Aorta (tissue), 5 donors: ENCODE measurements at regions not wholly inside any gene's neighbourhood (a gene's known extent, or its start where the extent isn't known, plus 50 kb on each side); places are given as distances from the start of the nearest gene placed in this dataset.
A peak's percentile ranks its signal among the peaks of the same experiment; 100 is the strongest.
"Not testable (repeated sequence)": the region's sequence is repeated elsewhere in the genome, so short reads cannot be mapped to it uniquely, and the experiment has no call there.

Experiments used
- ATAC-seq: fragments of 200-7000 bp; cut with Tn5 transposase; one replicate; pipeline ENCODE4 v1.9.1; 2022; ENCODE audit warnings: moderate library complexity; ENCODE audit not compliant: low FRiP score
- DNase-seq, 2 donors: peaks; one replicate each; pipeline ENCODE4 v3.0.0-alpha.2; 2020
- H3K27ac ChIP-seq, 2 donors: one replicate each; pipeline ENCODE4 v1.5.1; 2013; ENCODE audit warnings: low read length in 2 of 2, mild to moderate bottlenecking in 2 of 2, moderate library complexity in 2 of 2, control low read depth in 1 of 2, inconsistent platforms in 1 of 2, low read depth in 1 of 2
- H3K27me3 ChIP-seq, 2 donors: one replicate each; pipeline ENCODE4 v1.6.1; 2013; ENCODE audit warnings: control low read depth in 1 of 2, low read length in 1 of 2, mild to moderate bottlenecking in 1 of 2, moderate library complexity in 1 of 2; ENCODE audit not compliant: insufficient read depth in 2 of 2, control insufficient read depth in 1 of 2
- H3K36me3 ChIP-seq, 2 donors: one replicate each; pipeline ENCODE4 v1.6.1; 2013; ENCODE audit warnings: control low read depth in 1 of 2, low read length in 1 of 2, mild to moderate bottlenecking in 1 of 2; ENCODE audit not compliant: insufficient read depth in 2 of 2, control insufficient read depth in 1 of 2
- H3K4me1 ChIP-seq, 2 donors: one replicate each; pipeline ENCODE4 v1.6.1; 2013; ENCODE audit warnings: low read length in 2 of 2, control low read depth in 1 of 2, mild to moderate bottlenecking in 1 of 2, moderate library complexity in 1 of 2; ENCODE audit not compliant: insufficient read depth in 2 of 2, control insufficient read depth in 1 of 2
- H3K4me3 ChIP-seq, 2 donors: one replicate each; pipeline ENCODE4 v1.5.1; 2013; ENCODE audit warnings: low read length in 2 of 2, control low read depth in 1 of 2, mild to moderate bottlenecking in 1 of 2
- H3K9me3 ChIP-seq: one replicate; pipeline ENCODE4 v1.6.1; 2013; ENCODE audit warnings: mild to moderate bottlenecking, low read length; ENCODE audit not compliant: control insufficient read depth
- WGBS, 2 donors: extraction: QIAGEN DNeasy Blood & Tissue Kit; methylation state at CpG; one replicate each; pipeline ENCODE4 v1.1.7; 2013; 5-methylcytosine and 5-hydroxymethylcytosine counted together
- intact Hi-C, 2 donors: fragments of 100-400 bp; cut with DNase I; formaldehyde crosslinking; loops; one replicate each; pipeline versions ENCODE4 v1.14.2 to v1.15.0; 2022
- donor health status: healthy with polysubstance abuse.
- donor health status: Bipolar disorder and iron deficiency.
- donor health status: DM: no; HTN: no; CAD: no.
- donor health status: DM: no; HTN: no; CAD: no.
- donor health status: DM: yes; HTN: yes; CAD: no.

- no peak for ATAC-seq
- H3K9me3 ChIP-seq: peaks cover 2% of the 10 kb centered on the region
- DNase-seq: no peak
- WGBS, 2 donors: 69 to 82% methylated on average over 4 of the region's 4 CpGs
- intact Hi-C loops: no loop called here
- H3K27ac ChIP-seq: no peak overlapping the region
- no peaks in the 10 kb centered on the region for H3K27me3 ChIP-seq
- no peak overlapping the region for H3K4me3 ChIP-seq
- H3K36me3 ChIP-seq: peaks cover 0 to under 1% of the 10 kb centered on the region in 2 donors
- no peaks in the 10 kb centered on the region for H3K4me1 ChIP-seq
Measured at GRCh38 chr7:67346876-67347275, 350.2 kb downstream of the TYW1 start.

- DNase-seq (no peak), ATAC-seq (no peak)
- 88 to 89% methylated on average over 7 of the region's 7 CpGs for WGBS, 2 donors
- Histone ChIP-seq H3K9me3 (peaks cover 2% of the 10 kb centered on the region), H3K27ac (no peak overlapping the region), H3K36me3 (no peaks in the 10 kb centered on the region), H3K4me1 (no peaks in the 10 kb centered on the region), H3K4me3 (no peak overlapping the region), H3K27me3 (no peaks in the 10 kb centered on the region)
- intact Hi-C loops: no loop called here
Measured at GRCh38 chr7:67348171-67348570, 351.5 kb downstream of the TYW1 start.

- ATAC-seq, DNase-seq, H3K27me3 ChIP-seq, H3K9me3 ChIP-seq, H3K36me3 ChIP-seq, H3K27ac ChIP-seq, H3K4me3 ChIP-seq, intact Hi-C loops, H3K4me1 ChIP-seq: not testable (repeated sequence)
- WGBS, 2 donors: 95% methylated on average over 3 of the region's 3 CpGs
Measured at GRCh38 chr7:67357653-67358052, 361.0 kb downstream of the TYW1 start.

GRCh38 chr7:67358316-67358715, 361.7 kb downstream of the TYW1 start:
- ATAC-seq, H3K27ac ChIP-seq, H3K36me3 ChIP-seq, H3K4me3 ChIP-seq, H3K4me1 ChIP-seq, intact Hi-C loops, H3K9me3 ChIP-seq, DNase-seq, H3K27me3 ChIP-seq: not testable (repeated sequence)
- WGBS, 2 donors: 81 to 92% methylated on average over 8 of the region's 8 CpGs

GRCh38 chr7:67358738-67359137, 362.1 kb downstream of the TYW1 start:
- H3K27me3 ChIP-seq, ATAC-seq, H3K27ac ChIP-seq, H3K9me3 ChIP-seq, intact Hi-C loops, DNase-seq, H3K4me3 ChIP-seq, H3K36me3 ChIP-seq, H3K4me1 ChIP-seq: not testable (repeated sequence)
- WGBS, 2 donors: 79 to 89% methylated on average over 3 of the region's 3 CpGs

GRCh38 chr7:67359900-67360299, 363.3 kb downstream of the TYW1 start:
- H3K27me3 ChIP-seq: no peaks in the 10 kb centered on the region
- ATAC-seq (no peak), DNase-seq (no peak)
- WGBS, 2 donors: 64 to 68% methylated on average over 3 of the region's 3 CpGs
- H3K9me3 ChIP-seq: peaks cover 4% of the 10 kb centered on the region
- H3K27ac ChIP-seq: no peak overlapping the region
- H3K4me3 ChIP-seq: no peak overlapping the region
- H3K4me1 ChIP-seq: no peaks in the 10 kb centered on the region
- H3K36me3 ChIP-seq: no peaks in the 10 kb centered on the region
- intact Hi-C loops: no loop called here

- Histone ChIP-seq H3K4me1 (no peaks in the 10 kb centered on the region), H3K27me3 (no peaks in the 10 kb centered on the region), H3K4me3 (no peak overlapping the region), H3K9me3 (peaks cover 4% of the 10 kb centered on the region), H3K27ac (no peak overlapping the region), H3K36me3 (no peaks in the 10 kb centered on the region)
- ATAC-seq: no peak
- DNase-seq: no peak
- intact Hi-C loops: no loop called here
- WGBS, 2 donors: 81 to 85% methylated on average over 4 of the region's 4 CpGs
Measured at GRCh38 chr7:67361150-67361549, 364.5 kb downstream of the TYW1 start.

- 55 to 62% methylated on average over 60 of the region's 60 CpGs for WGBS, 2 donors
- ATAC-seq: no peak
- Histone ChIP-seq H3K9me3 (peaks cover 4% of the 10 kb centered on the region), H3K4me3 (no peak overlapping the region), H3K4me1 (no peaks in the 10 kb centered on the region), H3K36me3 (no peaks in the 10 kb centered on the region), H3K27ac (no peak overlapping the region), H3K27me3 (peaks cover 0 to 3% of the 10 kb centered on the region in 2 donors)
- intact Hi-C loops: no loop called here
- no peak for DNase-seq
Measured at GRCh38 chr7:67364441-67365017, 367.9 kb downstream of the TYW1 start.

GRCh38 chr7:67371429-67372305, 375.0 kb downstream of the TYW1 start:
- 35 to 36% methylated on average over 18 of the region's 18 CpGs for WGBS, 2 donors
- intact Hi-C loops: no loop called here
- no peak for DNase-seq

More at GRCh38 chr7:67371429-67372305, 375.0 kb downstream of the TYW1 start:
- Histone ChIP-seq H3K27ac (no peak overlapping the region), H3K27me3 (peaks cover 0 to 3% of the 10 kb centered on the region in 2 donors), H3K36me3 (no peaks in the 10 kb centered on the region), H3K4me1 (no peaks in the 10 kb centered on the region), H3K9me3 (peaks cover 11% of the 10 kb centered on the region), H3K4me3 (no peak overlapping the region)
- ATAC-seq: peak; percentile 81
